Erythroblast (primary cell): ENCODE measurements at regions not wholly inside any gene's neighbourhood (a gene's known extent, or its start where the extent isn't known, plus 50 kb on each side); places are given as distances from the start of the nearest gene placed in this dataset.
"Not testable (repeated sequence)": the region's sequence is repeated elsewhere in the genome, so short reads cannot be mapped to it uniquely, and the experiment has no call there.

ENCODE experiments used
- GATA1 ChIP-seq: IDR thresholded peaks from 2 replicates; pipeline ENCODE4 v1.6.1; 2011; ENCODE audit warnings: low read depth, mild to moderate bottlenecking, control low read depth, low read length, moderate library complexity
- POLR2A ChIP-seq: IDR thresholded peaks from 2 replicates; pipeline ENCODE4 v1.6.1; 2011; ENCODE audit warnings: mild to moderate bottlenecking, low read length

DNA sequence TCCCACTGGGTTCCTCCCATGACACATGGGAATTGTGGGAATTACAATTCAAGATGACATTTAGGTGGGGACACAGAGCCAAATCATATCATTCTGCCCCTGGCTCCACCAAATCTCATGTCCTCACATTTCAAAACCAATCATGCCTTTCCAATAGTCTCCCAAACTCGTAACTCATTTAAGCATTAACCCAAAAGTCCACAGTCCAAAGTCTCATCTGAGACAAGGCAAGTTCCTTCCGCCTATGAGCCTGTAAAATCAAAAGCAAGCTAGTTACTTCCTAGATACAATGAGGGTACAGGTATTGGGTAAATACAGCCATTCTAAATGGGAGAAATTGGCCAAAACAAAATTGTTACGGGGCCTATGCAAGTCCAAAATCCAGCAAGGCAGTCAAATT lies 93.8 kb upstream of the SLCO6A1 start:
- not testable (repeated sequence) for TF ChIP-seq POLR2A, GATA1
